Gastroesophageal sphincter (tissue), 4 donors: ENCODE measurements at regions not wholly inside any gene's neighbourhood (a gene's known extent, or its start where the extent isn't known, plus 50 kb on each side); places are given as distances from the start of the nearest gene placed in this dataset.

Experiments
- ATAC-seq: fragments of 150-250 bp; one replicate; pipeline ENCODE4 v1.9.1; 2016; ENCODE audit warnings: mild to moderate bottlenecking, moderate library complexity
- H3K27ac ChIP-seq, 4 donors: fragments of 200-600 bp; sonication (generic) in 3 of 4; 1 replicate in 3 of 4; 2 replicates in 1 of 4; pipeline ENCODE4 v1.5.1; 2016 to 2019
- H3K27me3 ChIP-seq: fragments of 200-600 bp; sonication (generic); one replicate; pipeline ENCODE4 v1.5.1; 2019
- H3K36me3 ChIP-seq, 2 donors: fragments of 200-600 bp; sonication (generic); one replicate each; pipeline ENCODE4 v1.5.1; 2019; ENCODE audit warnings: control low read depth in 1 of 2
- H3K4me1 ChIP-seq, 3 donors: fragments of 200-600 bp; sonication (generic); 1 replicate in 2 of 3; 2 replicates in 1 of 3; pipeline ENCODE4 v1.5.1; 2016 to 2019; ENCODE audit warnings: control low read depth in 2 of 3
- H3K4me3 ChIP-seq, 2 donors: fragments of 200-600 bp; sonication (generic); one replicate each; pipeline ENCODE4 v1.5.1; 2019; ENCODE audit warnings: mild to moderate bottlenecking in 1 of 2, moderate library complexity in 1 of 2
- H3K9me3 ChIP-seq, 3 donors: fragments of 200-600 bp; sonication (generic); one replicate each; pipeline ENCODE4 v1.5.1; 2017 to 2019; ENCODE audit warnings: control low read depth in 2 of 3
- EP300 ChIP-seq: sonication (generic); formaldehyde crosslinking; IDR thresholded peaks from one replicate; pipeline ENCODE4 v1.6.1; 2017; ENCODE audit warnings: antibody characterized with exemption, mild to moderate bottlenecking
- POLR2A ChIP-seq, 2 donors: fragments of 450-650 bp; IDR thresholded peaks; one replicate each; pipeline ENCODE4 v1.6.1; 2017; ENCODE audit warnings: antibody characterized with exemption in 2 of 2, mild to moderate bottlenecking in 2 of 2, moderate library complexity in 1 of 2
- POLR2AphosphoS5 ChIP-seq: sonication (generic); formaldehyde crosslinking; IDR thresholded peaks from one replicate; pipeline ENCODE4 v1.6.1; 2017; ENCODE audit warnings: antibody characterized with exemption
- WGBS, 2 donors: methylation state at CpG; one replicate each; pipeline ENCODE4 v1.1.5; 2018; ENCODE audit warnings: low coverage in 1 of 2; 5-methylcytosine and 5-hydroxymethylcytosine counted together
- TF ChIP-seq, protein P1 (sequence below), 4 experiments: fragments of 200-600 bp in 2 of 4; fragments of 450-650 bp in 2 of 4; sonication (generic) in 1 of 4; IDR thresholded peaks; one replicate each; pipeline ENCODE4 v1.5.1; 2017 to 2019; ENCODE audit warnings: antibody characterized with exemption in 4 of 4, mild to moderate bottlenecking in 2 of 4, moderate library complexity in 2 of 4

DNA sequence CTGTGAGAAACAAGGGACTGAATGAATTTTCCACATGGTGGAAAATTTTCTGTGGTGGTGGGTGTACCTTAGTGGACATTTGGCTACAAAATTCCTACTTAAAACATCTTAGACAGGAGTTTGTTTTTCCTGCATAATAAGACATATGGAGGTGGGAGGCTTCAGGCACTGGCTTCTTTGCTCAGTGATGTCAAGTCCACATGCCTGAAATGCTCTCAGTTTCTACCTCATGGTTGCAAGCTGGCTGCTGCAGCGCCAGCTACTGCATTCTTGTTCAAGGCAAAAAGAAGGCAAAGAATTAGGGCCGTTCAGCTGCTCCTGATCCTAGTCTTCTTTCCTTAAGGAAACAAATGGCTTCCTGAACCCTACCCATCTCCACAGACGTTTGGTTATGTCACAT lies 99.9 kb upstream of the FAM204A start:
- TF ChIP-seq, protein P1, sequence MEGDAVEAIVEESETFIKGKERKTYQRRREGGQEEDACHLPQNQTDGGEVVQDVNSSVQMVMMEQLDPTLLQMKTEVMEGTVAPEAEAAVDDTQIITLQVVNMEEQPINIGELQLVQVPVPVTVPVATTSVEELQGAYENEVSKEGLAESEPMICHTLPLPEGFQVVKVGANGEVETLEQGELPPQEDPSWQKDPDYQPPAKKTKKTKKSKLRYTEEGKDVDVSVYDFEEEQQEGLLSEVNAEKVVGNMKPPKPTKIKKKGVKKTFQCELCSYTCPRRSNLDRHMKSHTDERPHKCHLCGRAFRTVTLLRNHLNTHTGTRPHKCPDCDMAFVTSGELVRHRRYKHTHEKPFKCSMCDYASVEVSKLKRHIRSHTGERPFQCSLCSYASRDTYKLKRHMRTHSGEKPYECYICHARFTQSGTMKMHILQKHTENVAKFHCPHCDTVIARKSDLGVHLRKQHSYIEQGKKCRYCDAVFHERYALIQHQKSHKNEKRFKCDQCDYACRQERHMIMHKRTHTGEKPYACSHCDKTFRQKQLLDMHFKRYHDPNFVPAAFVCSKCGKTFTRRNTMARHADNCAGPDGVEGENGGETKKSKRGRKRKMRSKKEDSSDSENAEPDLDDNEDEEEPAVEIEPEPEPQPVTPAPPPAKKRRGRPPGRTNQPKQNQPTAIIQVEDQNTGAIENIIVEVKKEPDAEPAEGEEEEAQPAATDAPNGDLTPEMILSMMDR (IDR thresholded peaks at IDR 0.05): no peak
- TF ChIP-seq POLR2A (IDR thresholded peaks at IDR 0.05) (no peak), EP300 (no peak), POLR2AphosphoS5 (no peak)
- 70% methylated on average over 3 of the region's 3 CpGs; no CpG with 5 or more reads in 1 of the 2 donors for WGBS, 2 donors
- Histone ChIP-seq H3K27ac (no peak overlapping the region), H3K9me3 (no peaks in the 10 kb centered on the region), H3K27me3 (peaks cover 46% of the 10 kb centered on the region), H3K4me1 (no peaks in the 10 kb centered on the region), H3K36me3 (no peaks in the 10 kb centered on the region), H3K4me3 (no peak overlapping the region)
- no peak for ATAC-seq

GRCh38 chr10:118439824-118440223 lies 97.7 kb upstream of the FAM204A start:
- Histone ChIP-seq H3K4me1 (no peaks in the 10 kb centered on the region), H3K36me3 (no peaks in the 10 kb centered on the region), H3K27me3 (peaks cover 41% of the 10 kb centered on the region), H3K4me3 (no peak overlapping the region), H3K27ac (no peak overlapping the region), H3K9me3 (no peaks in the 10 kb centered on the region)
- 44 to 46% methylated on average over 2 to 3 of the region's 3 CpGs for WGBS, 2 donors
- ATAC-seq: no peak
- TF ChIP-seq POLR2AphosphoS5: no peak
- no peak for TF ChIP-seq EP300
- TF ChIP-seq POLR2A (IDR thresholded peaks at IDR 0.05): no peak
- TF ChIP-seq, protein P1 (IDR thresholded peaks at IDR 0.05): no peak

DNA sequence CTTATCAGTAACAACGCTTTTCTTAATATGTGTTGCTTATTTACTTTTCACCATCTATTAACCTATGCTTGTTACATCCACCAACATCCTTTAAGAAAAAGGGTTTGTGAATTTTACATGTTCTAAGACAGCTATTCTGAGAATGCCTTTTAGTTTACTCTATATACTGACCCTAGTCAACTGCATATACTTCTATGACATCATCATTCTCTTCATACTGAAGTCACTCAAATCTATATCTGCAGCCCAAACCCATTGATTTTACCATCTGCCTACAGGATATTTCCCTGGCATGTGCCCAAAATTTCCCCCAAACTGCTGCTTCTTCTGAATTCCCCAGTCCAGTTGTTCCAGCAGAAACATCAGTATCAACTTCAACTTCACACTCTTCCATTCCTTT lies 94.6 kb upstream of the FAM204A start:
- Histone ChIP-seq H3K4me1 (no peaks in the 10 kb centered on the region), H3K36me3 (no peaks in the 10 kb centered on the region), H3K4me3 (no peak overlapping the region), H3K27me3 (peaks cover 33% of the 10 kb centered on the region), H3K27ac (no peak overlapping the region), H3K9me3 (no peaks in the 10 kb centered on the region)
- ATAC-seq: no peak
- 67 to 100% methylated on average over 1 of the region's 1 CpG for WGBS, 2 donors
- TF ChIP-seq, protein P1 (IDR thresholded peaks at IDR 0.05): no peak
- TF ChIP-seq EP300 (no peak), POLR2AphosphoS5 (no peak), POLR2A (IDR thresholded peaks at IDR 0.05) (no peak)

GRCh38 chr10:118430190-118430589 lies 88.1 kb upstream of the FAM204A start:
- TF ChIP-seq EP300: no peak
- no peak for TF ChIP-seq POLR2AphosphoS5
- TF ChIP-seq, protein P1 (IDR thresholded peaks at IDR 0.05): no peak
- no peak for TF ChIP-seq POLR2A (IDR thresholded peaks at IDR 0.05)
- Histone ChIP-seq H3K9me3 (no peaks in the 10 kb centered on the region), H3K27me3 (peaks cover 6% of the 10 kb centered on the region), H3K36me3 (no peaks in the 10 kb centered on the region), H3K27ac (no peak overlapping the region), H3K4me3 (no peak overlapping the region), H3K4me1 (no peaks in the 10 kb centered on the region)
- no peak for ATAC-seq
- 78 to 95% methylated on average over 3 to 6 of the region's 6 CpGs for WGBS, 2 donors

GRCh38 chr10:118423800-118424442 lies 81.8 kb upstream of the FAM204A start:
- peak; percentile 85 for ATAC-seq
- Histone ChIP-seq H3K27ac (no peak overlapping the region), H3K9me3 (no peaks in the 10 kb centered on the region), H3K36me3 (no peaks in the 10 kb centered on the region), H3K4me1 (no peaks in the 10 kb centered on the region), H3K27me3 (peaks cover 25% of the 10 kb centered on the region), H3K4me3 (no peak overlapping the region)
- TF ChIP-seq, protein P1 (IDR thresholded peaks at IDR 0.05): peak; percentile 50 to 63 (median 54)
- no peak for TF ChIP-seq EP300
- 15 to 32% methylated on average over 6 to 12 of the region's 15 CpGs for WGBS, 2 donors
